ENCODE measurements at regions not wholly inside any gene's neighbourhood (a gene's known extent, or its start where the extent isn't known, plus 50 kb on each side); places are given as distances from the start of the nearest gene placed in this dataset.
"Not testable (repeated sequence)": the region's sequence is repeated elsewhere in the genome, so short reads cannot be mapped to it uniquely, and the experiment has no call there.

- no peak overlapping the region for H3K27ac ChIP-seq (replicated peaks in 1 of 4)
- H3K4me3 ChIP-seq, result no peak overlapping the region
- no peaks in the 10 kb centered on the region for H3K36me3 ChIP-seq
- TF ChIP-seq, protein P1, sequence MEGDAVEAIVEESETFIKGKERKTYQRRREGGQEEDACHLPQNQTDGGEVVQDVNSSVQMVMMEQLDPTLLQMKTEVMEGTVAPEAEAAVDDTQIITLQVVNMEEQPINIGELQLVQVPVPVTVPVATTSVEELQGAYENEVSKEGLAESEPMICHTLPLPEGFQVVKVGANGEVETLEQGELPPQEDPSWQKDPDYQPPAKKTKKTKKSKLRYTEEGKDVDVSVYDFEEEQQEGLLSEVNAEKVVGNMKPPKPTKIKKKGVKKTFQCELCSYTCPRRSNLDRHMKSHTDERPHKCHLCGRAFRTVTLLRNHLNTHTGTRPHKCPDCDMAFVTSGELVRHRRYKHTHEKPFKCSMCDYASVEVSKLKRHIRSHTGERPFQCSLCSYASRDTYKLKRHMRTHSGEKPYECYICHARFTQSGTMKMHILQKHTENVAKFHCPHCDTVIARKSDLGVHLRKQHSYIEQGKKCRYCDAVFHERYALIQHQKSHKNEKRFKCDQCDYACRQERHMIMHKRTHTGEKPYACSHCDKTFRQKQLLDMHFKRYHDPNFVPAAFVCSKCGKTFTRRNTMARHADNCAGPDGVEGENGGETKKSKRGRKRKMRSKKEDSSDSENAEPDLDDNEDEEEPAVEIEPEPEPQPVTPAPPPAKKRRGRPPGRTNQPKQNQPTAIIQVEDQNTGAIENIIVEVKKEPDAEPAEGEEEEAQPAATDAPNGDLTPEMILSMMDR (IDR thresholded peaks at IDR 0.05), result no peak
- TF ChIP-seq POLR2AphosphoS5 (IDR thresholded peaks at IDR 0.05), result no peak
- TF ChIP-seq EP300 (IDR thresholded peaks at IDR 0.05), result no peak
- TF ChIP-seq POLR2A (IDR thresholded peaks at IDR 0.05; ENCODE audit: low read depth), result no peak
- DNase-seq (ENCODE audit: extremely low spot score), result peak; percentile 98
- intact Hi-C loops (cut with DNase I), result no loop called here
- no peaks in the 10 kb centered on the region for H3K27me3 ChIP-seq
- no CpG with 5 or more reads among the region's 3 CpGs for WGBS
- no peaks in the 10 kb centered on the region for H3K4me1 ChIP-seq
- no peaks in the 10 kb centered on the region for H3K9me3 ChIP-seq
Measured at GRCh38 chrY:10627116-10627515, 1099.4 kb downstream of the TSPY10 start.

DNA sequence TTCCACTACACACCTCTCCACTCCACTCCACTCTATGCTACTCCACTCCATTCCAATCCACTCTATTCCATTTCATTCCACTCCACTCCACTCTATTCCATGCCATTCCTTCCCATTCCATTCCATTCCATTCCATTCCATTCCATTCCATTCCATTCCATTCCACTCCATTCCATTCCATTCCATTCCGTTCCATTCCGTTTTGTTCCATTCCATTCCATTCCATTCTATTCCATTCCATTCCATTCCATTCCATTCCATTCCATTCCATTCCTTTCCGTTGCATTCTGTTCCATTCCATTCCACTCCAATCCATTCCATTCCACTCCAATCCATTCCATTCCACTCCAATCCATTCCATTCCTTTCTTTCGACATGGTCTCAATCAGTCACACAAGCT, 1121.1 kb downstream of the TSPY10 start:
- H3K36me3 ChIP-seq; H3K9me3 ChIP-seq; DNase-seq (ENCODE audit: extremely low spot score); H3K27me3 ChIP-seq; H3K4me3 ChIP-seq; H3K4me1 ChIP-seq; H3K27ac ChIP-seq (replicated peaks in 1 of 4); intact Hi-C loops (cut with DNase I): not testable (repeated sequence)
- no CpG with 5 or more reads among the region's 4 CpGs for WGBS

- DNase-seq (ENCODE audit: extremely low spot score); intact Hi-C loops (cut with DNase I); H3K27ac ChIP-seq (replicated peaks in 1 of 4); H3K36me3 ChIP-seq; H3K9me3 ChIP-seq; H3K27me3 ChIP-seq; H3K4me1 ChIP-seq; H3K4me3 ChIP-seq: not testable (repeated sequence)
- no CpG with 5 or more reads among the region's 3 CpGs for WGBS
Measured at GRCh38 chrY:10657120-10657519, 1129.4 kb downstream of the TSPY10 start.

DNA sequence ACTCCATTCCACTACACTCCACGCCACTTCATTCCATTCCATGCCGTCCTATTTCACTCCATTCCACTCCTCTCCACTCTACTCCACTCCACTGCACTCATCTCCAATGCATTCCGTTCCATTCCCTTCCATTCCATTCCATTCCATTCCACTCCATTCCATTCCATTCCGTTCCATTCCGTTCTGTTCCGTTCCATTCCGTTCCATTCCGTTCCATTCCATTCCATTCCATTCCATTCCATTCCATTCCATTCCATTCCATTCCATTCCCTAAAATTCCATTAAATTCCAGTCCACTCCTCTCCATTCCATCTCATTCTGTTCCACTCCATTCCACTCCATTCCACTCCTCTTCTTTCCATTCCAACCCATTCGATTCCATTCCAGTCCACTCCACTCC, 1139.1 kb downstream of the TSPY10 start:
- H3K36me3 ChIP-seq, result no peaks in the 10 kb centered on the region
- no CpG with 5 or more reads among the region's 9 CpGs for WGBS
- no peak overlapping the region for H3K27ac ChIP-seq (replicated peaks in 1 of 4)
- no peaks in the 10 kb centered on the region for H3K27me3 ChIP-seq
- TF ChIP-seq EP300 (IDR thresholded peaks at IDR 0.05), result no peak
- no peak for TF ChIP-seq POLR2A (IDR thresholded peaks at IDR 0.05; ENCODE audit: low read depth)
- TF ChIP-seq POLR2AphosphoS5 (IDR thresholded peaks at IDR 0.05), result no peak
- TF ChIP-seq, protein P1 (IDR thresholded peaks at IDR 0.05), result no peak
- H3K4me3 ChIP-seq, result no peak overlapping the region
- intact Hi-C loops (cut with DNase I), result no loop called here
- no peaks in the 10 kb centered on the region for H3K4me1 ChIP-seq
- peaks cover 0 to 9% (median 0%) of the 10 kb centered on the region in 4 donors for H3K9me3 ChIP-seq
- DNase-seq (ENCODE audit: extremely low spot score), result no peak

GRCh38 chrY:10686414-10686813, 1158.7 kb downstream of the TSPY10 start:
- WGBS, result no CpG with 5 or more reads among the region's 6 CpGs
- intact Hi-C loops (cut with DNase I), result no loop called here

More at GRCh38 chrY:10686414-10686813, 1158.7 kb downstream of the TSPY10 start:
- peaks cover 0 to 10% (median 0%) of the 10 kb centered on the region in 4 donors for H3K9me3 ChIP-seq
- DNase-seq (ENCODE audit: extremely low spot score), result no peak
- no peak overlapping the region for H3K4me3 ChIP-seq
- TF ChIP-seq EP300 (IDR thresholded peaks at IDR 0.05) (no peak), POLR2AphosphoS5 (IDR thresholded peaks at IDR 0.05) (no peak), POLR2A (IDR thresholded peaks at IDR 0.05; ENCODE audit: low read depth) (no peak)
- TF ChIP-seq, protein P1 (IDR thresholded peaks at IDR 0.05), result no peak
- no peak overlapping the region for H3K27ac ChIP-seq (replicated peaks in 1 of 4)
- no peaks in the 10 kb centered on the region for H3K36me3 ChIP-seq
- no peaks in the 10 kb centered on the region for H3K4me1 ChIP-seq
- H3K27me3 ChIP-seq, result no peaks in the 10 kb centered on the region

All from esophagus muscularis mucosa (tissue), 4 donors.